Activated CD8-positive, alpha-beta T cell treated with anti-CD3 and anti-CD28 coated beads, Interleukin-2, amount 10 ng/mL, durations not matched to agents 7 days and 5 days (primary cell): ENCODE measurements at regions not wholly inside any gene's neighbourhood (a gene's known extent, or its start where the extent isn't known, plus 50 kb on each side); places are given as distances from the start of the nearest gene placed in this dataset.

Source experiments
- ATAC-seq: fragments of 150-1000 bp; cut with Tn5 transposase; one replicate; pipeline ENCODE4 v1.10.0; 2021; ENCODE audit warnings: moderate library complexity
- CTCF ChIA-PET: fragments of 350-600 bp; sonication (Branson Sonifier 250); formaldehyde crosslinking; loops from one replicate; lab custom pipeline; 2021; ENCODE audit warnings: antibody characterized with exemption; lab: Charles Lee
- POLR2A ChIA-PET: fragments of 350-600 bp; sonication (Branson Sonifier 250); formaldehyde crosslinking; loops from one replicate; lab custom pipeline; 2021; ENCODE audit warnings: antibody characterized with exemption; lab: Charles Lee
- DNase-seq: peaks from one replicate; pipeline ENCODE4 v3.0.0-alpha.2; 2020
- H3K27ac Mint-ChIP-seq: one replicate; pipeline ENCODE4 v1.8.0; 2021; ENCODE audit warnings: mild to moderate bottlenecking, mixed read lengths
- H3K27me3 Mint-ChIP-seq: one replicate; pipeline ENCODE4 v1.8.0; 2021; ENCODE audit warnings: low read depth, mixed read lengths
- H3K36me3 Mint-ChIP-seq: one replicate; pipeline ENCODE4 v1.8.0; 2021; ENCODE audit warnings: low read depth, mixed read lengths
- H3K4me1 Mint-ChIP-seq: one replicate; pipeline ENCODE4 v1.8.0; 2021; ENCODE audit warnings: low read depth, mixed read lengths
- H3K4me3 Mint-ChIP-seq: one replicate; pipeline ENCODE4 v1.8.0; 2021; ENCODE audit warnings: mild to moderate bottlenecking, mixed read lengths
- H3K9me3 Mint-ChIP-seq: one replicate; pipeline ENCODE4 v1.8.0; 2022; ENCODE audit warnings: mixed read lengths; ENCODE audit not compliant: insufficient read depth

- Mint-ChIP-seq H3K4me3 (no peak overlapping the region), H3K36me3 (no peaks in the 10 kb centered on the region), H3K27ac (no peak overlapping the region), H3K4me1 (no peaks in the 10 kb centered on the region), H3K9me3 (no peaks in the 10 kb centered on the region), H3K27me3 (no peaks in the 10 kb centered on the region)
- ChIA-PET CTCF (interaction anchor here (1.0 kb wide), 1 partner anchor 64 kb away, joined by 3 read pairs; no protein-coding TSS in a partner anchor), POLR2A (no interaction called here)
- no peak for DNase-seq
- no peak for ATAC-seq
Observed at GRCh38 chr4:153063490-153063889, 127.4 kb downstream of the FHDC1 start.

DNA sequence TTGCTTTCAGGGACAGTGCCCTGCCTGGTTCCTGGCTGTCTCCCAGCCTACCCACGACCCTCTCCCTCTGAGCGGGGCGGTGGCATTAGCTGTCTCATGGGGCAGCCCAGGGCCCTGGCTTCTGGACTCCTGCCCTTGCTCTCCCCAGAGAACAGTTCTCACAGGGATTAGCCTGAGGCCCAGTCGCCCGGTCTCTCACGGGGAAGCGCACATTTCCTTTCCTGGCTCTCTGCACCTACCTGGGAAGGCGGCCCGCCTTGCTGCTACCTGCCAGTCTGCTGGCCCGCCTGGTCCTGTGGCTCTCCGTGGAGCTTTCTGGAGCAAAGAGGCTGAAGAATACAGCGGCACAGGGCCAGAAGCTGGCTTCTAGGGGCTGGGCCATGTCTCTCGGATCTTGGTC, 128.4 kb downstream of the FHDC1 start:
- no peak for DNase-seq
- Mint-ChIP-seq H3K4me1 (no peaks in the 10 kb centered on the region), H3K27ac (no peak overlapping the region), H3K9me3 (no peaks in the 10 kb centered on the region), H3K4me3 (no peak overlapping the region), H3K36me3 (no peaks in the 10 kb centered on the region), H3K27me3 (no peaks in the 10 kb centered on the region)
- CTCF ChIA-PET: no interaction called here
- POLR2A ChIA-PET: no interaction called here
- ATAC-seq: no peak

GRCh38 chr4:153065276-153065675, 129.2 kb downstream of the FHDC1 start:
- Mint-ChIP-seq H3K36me3 (no peaks in the 10 kb centered on the region), H3K4me1 (no peaks in the 10 kb centered on the region), H3K9me3 (no peaks in the 10 kb centered on the region), H3K27ac (no peak overlapping the region), H3K27me3 (no peaks in the 10 kb centered on the region), H3K4me3 (no peak overlapping the region)
- POLR2A ChIA-PET: no interaction called here
- CTCF ChIA-PET: no interaction called here
- ATAC-seq (no peak), DNase-seq (no peak)

DNA sequence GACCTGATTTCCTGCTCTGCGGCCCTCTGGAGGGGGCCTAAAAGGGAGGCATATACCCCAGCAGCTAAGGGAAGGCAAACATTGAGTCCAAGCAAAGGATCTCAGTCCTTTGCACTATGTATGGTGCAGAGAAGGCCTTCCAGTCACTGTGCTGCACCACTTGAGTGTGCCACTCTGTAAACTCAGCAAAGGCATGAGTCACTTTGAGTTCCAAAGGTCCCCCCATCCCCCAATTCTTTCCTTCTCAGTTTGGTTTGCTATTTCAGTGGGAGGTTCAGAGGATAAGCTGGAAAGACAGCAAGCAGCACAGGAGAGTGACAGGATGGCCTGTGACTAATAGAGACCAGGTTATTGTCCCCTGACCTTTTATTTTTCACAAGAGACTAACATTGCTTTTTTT, 131.3 kb downstream of the FHDC1 start:
- DNase-seq: no peak
- CTCF ChIA-PET: interaction anchor here (1.2 kb wide), 1 partner anchor 16 kb away, joined by 3 read pairs; no protein-coding TSS in a partner anchor
- Mint-ChIP-seq H3K9me3 (no peaks in the 10 kb centered on the region), H3K27me3 (peaks cover 4% of the 10 kb centered on the region), H3K4me1 (no peaks in the 10 kb centered on the region), H3K27ac (no peak overlapping the region), H3K36me3 (no peaks in the 10 kb centered on the region), H3K4me3 (no peak overlapping the region)
- no peak for ATAC-seq
- POLR2A ChIA-PET: no interaction called here

- no peak for DNase-seq
- no peak overlapping the region for H3K27ac Mint-ChIP-seq
- ChIA-PET POLR2A (no interaction called here), CTCF (no interaction called here)
- H3K4me3 Mint-ChIP-seq: no peak overlapping the region
- no peaks in the 10 kb centered on the region for H3K9me3 Mint-ChIP-seq
- H3K4me1 Mint-ChIP-seq: no peaks in the 10 kb centered on the region
- H3K36me3 Mint-ChIP-seq: no peaks in the 10 kb centered on the region
- peaks cover 10% of the 10 kb centered on the region for H3K27me3 Mint-ChIP-seq
- no peak for ATAC-seq
Observed at GRCh38 chr4:153068751-153069150, 132.6 kb downstream of the FHDC1 start.

DNA sequence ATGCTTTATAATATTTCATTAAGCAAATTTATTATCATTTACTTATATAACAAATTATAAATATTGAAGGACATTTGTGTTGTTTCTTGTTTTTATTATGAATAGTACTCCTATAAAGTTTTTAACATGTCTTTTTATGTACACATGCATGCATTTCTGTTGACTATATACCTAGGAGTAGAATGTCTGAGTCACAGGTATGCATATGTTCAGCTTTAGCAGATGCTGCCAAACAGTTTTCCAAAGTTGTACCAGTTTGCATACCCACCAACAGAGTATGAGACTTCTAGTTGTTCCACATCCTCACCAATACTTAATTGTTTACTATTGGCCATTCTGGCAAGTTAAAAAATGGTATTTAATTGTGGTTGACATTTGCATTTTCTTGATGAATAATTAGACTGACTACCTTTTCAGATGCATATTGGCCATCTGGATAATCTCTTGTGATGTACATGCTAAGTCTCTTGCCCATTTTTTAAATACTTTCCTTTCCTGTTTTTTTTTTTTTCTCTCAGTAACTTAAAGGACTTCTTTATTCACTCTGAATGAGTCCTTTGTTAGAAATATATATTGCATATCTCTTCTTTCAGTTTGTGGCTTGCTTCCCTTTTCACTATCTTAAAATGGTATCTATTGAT, 132.2 kb upstream of the TRIM2 start:
- no peaks in the 10 kb centered on the region for H3K9me3 Mint-ChIP-seq
- POLR2A ChIA-PET: no interaction called here
- H3K4me1 Mint-ChIP-seq: no peaks in the 10 kb centered on the region
- no peak for ATAC-seq
- no peak overlapping the region for H3K27ac Mint-ChIP-seq
- peaks cover 24% of the 10 kb centered on the region for H3K27me3 Mint-ChIP-seq
- CTCF ChIA-PET: interaction anchor here (3.9 kb wide), 1 partner anchor 11 kb away, joined by 12 read pairs; no protein-coding TSS in a partner anchor
- H3K36me3 Mint-ChIP-seq: no peaks in the 10 kb centered on the region
- no peak overlapping the region for H3K4me3 Mint-ChIP-seq
- no peak for DNase-seq

GRCh38 chr4:153072661-153073060, 131.6 kb upstream of the TRIM2 start:
- Mint-ChIP-seq H3K9me3 (no peaks in the 10 kb centered on the region), H3K4me1 (no peaks in the 10 kb centered on the region), H3K36me3 (no peaks in the 10 kb centered on the region), H3K27me3 (peaks cover 24% of the 10 kb centered on the region), H3K27ac (no peak overlapping the region), H3K4me3 (no peak overlapping the region)
- no peak for ATAC-seq
- ChIA-PET CTCF (interaction anchor here (3.9 kb wide), 1 partner anchor 11 kb away, joined by 12 read pairs; no protein-coding TSS in a partner anchor), POLR2A (no interaction called here)
- no peak for DNase-seq

DNA sequence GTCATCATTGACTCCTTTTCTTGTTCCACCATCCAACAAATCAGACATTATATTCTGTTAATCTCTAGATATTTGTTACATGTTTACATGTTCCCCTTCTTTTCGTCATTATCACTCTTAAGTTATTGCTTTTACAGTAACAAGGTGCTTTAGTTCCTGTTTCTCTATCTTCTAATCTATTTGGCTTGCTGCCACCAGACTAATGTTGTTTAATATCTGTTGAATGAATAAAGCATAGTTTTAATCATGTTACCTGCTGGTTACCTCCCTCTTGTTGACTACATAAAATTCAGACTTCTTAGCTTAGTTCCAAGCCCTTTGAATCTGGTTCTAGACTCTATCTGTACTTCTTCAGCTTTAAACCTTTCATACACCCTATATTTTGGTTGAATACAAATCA, 129.8 kb upstream of the TRIM2 start:
- Mint-ChIP-seq H3K27ac (no peak overlapping the region), H3K4me1 (peaks cover 2% of the 10 kb centered on the region), H3K36me3 (no peaks in the 10 kb centered on the region), H3K4me3 (no peak overlapping the region), H3K9me3 (no peaks in the 10 kb centered on the region), H3K27me3 (peaks cover 30% of the 10 kb centered on the region)
- DNase-seq: no peak
- CTCF ChIA-PET: interaction anchor here (2.4 to 3.9 kb wide), 3 partner anchors 9 to 53 kb away, joined by 10 to 15 read pairs (median 12); no protein-coding TSS in a partner anchor
- ATAC-seq: no peak
- POLR2A ChIA-PET: interaction anchor here (0.8 kb wide), 1 partner anchor 53 kb away, joined by 3 read pairs; no protein-coding TSS in a partner anchor

DNA sequence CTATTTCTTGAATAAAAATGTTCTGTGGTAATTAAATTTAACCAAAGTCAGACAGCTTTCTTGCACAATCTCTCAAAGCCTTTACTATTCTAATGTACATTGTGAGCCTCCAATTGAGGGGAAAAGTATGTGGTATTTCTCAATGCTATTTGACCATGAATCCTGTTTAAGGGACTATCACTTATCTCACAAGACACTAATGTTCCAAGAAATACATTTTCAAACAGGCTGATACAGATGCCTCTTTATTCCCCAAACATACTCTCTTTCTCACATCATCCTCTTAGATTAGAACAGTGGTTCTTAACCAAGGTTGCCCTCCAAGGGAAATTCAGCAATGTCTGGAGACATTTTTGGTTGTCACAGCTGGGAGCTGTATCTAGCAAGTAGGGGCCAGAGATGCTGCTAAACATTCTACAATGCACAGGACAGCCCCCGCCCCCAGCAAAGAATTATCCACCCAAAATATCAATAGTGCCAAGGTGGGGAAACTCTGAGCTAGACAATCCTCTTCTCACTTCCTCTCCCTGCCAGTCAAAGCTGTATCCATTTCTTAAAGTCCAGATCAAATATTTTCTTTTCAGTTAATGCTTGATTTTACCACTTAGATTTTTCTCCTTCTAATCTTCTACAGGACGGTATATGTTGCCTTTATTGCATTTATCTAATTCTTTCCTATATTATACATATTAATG, 129.2 kb upstream of the TRIM2 start:
- Mint-ChIP-seq H3K4me1 (peaks cover 8% of the 10 kb centered on the region), H3K27me3 (peaks cover 36% of the 10 kb centered on the region), H3K27ac (no peak overlapping the region), H3K9me3 (no peaks in the 10 kb centered on the region), H3K36me3 (no peaks in the 10 kb centered on the region), H3K4me3 (no peak overlapping the region)
- CTCF ChIA-PET: interaction anchor here (2.4 to 3.9 kb wide), 3 partner anchors 8 to 53 kb away, joined by 10 to 15 read pairs (median 12); no protein-coding TSS in a partner anchor
- ATAC-seq: no peak
- POLR2A ChIA-PET: interaction anchor here (0.8 kb wide), 1 partner anchor 53 kb away, joined by 3 read pairs; no protein-coding TSS in a partner anchor
- DNase-seq: no peak

DNA sequence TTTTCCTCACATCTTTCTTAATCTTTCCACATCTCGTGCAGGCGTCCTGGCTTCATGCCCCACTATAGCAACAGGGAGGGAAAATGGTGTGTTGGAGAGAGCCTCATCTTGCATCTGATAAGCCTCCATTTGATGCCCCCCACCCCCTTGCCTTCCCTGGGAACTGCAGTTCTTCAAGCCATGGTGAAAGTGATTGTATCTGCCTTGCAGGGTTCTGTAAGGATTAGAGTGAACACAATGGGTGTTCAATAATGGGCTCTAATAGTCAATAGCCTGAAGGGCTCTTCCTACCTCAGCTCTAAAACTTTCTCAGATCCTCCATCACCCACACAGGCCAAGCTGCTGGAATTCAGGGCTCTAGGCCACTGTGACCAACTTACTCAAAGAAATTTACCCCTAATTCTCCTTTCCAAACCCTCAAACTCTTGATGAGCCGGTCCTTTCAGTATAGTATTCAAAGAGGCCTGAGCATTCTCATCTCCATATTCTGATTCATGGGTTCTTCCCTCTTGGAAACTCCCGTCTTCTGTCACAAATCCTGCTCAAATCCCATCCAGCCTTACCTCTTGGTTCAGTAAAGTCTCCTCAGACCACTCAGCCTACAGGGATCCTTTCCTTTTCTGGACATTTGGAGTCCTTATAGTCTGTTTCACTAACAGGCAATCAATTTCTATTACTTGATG, 128.3 kb upstream of the TRIM2 start:
- no peak for DNase-seq
- no peak for ATAC-seq
- ChIA-PET POLR2A (no interaction called here), CTCF (interaction anchor here (2.4 to 3.9 kb wide), 3 partner anchors 7 to 52 kb away, joined by 10 to 15 read pairs (median 12); no protein-coding TSS in a partner anchor)
- Mint-ChIP-seq H3K9me3 (no peaks in the 10 kb centered on the region), H3K27ac (no peak overlapping the region), H3K4me3 (no peak overlapping the region), H3K4me1 (peaks cover 16% of the 10 kb centered on the region), H3K36me3 (no peaks in the 10 kb centered on the region), H3K27me3 (peaks cover 39% of the 10 kb centered on the region)

GRCh38 chr4:153076861-153077260, 127.4 kb upstream of the TRIM2 start:
- POLR2A ChIA-PET: no interaction called here
- CTCF ChIA-PET: no interaction called here
- H3K36me3 Mint-ChIP-seq: no peaks in the 10 kb centered on the region

More at GRCh38 chr4:153076861-153077260, 127.4 kb upstream of the TRIM2 start:
- DNase-seq (no peak), ATAC-seq (no peak)
- Mint-ChIP-seq H3K27ac (no peak overlapping the region), H3K9me3 (no peaks in the 10 kb centered on the region), H3K27me3 (peaks cover 37% of the 10 kb centered on the region), H3K4me3 (no peak overlapping the region), H3K4me1 (peaks cover 25% of the 10 kb centered on the region)
